Activated CD8-positive, alpha-beta memory T cell treated with anti-CD3 and anti-CD28 coated beads for 1 hour (primary cell): ENCODE measurements at regions not wholly inside any gene's neighbourhood (a gene's known extent, or its start where the extent isn't known, plus 50 kb on each side); places are given as distances from the start of the nearest gene placed in this dataset.
"Not testable (repeated sequence)": the region's sequence is repeated elsewhere in the genome, so short reads cannot be mapped to it uniquely, and the experiment has no call there.

Source experiments
- DNase-seq, 2 donors: peaks; one replicate each; pipeline ENCODE4 v3.0.0-alpha.2; 2020; ENCODE audit warnings: low read depth in 1 of 2; ENCODE audit errors: extremely low read depth in 1 of 2

- no peak for DNase-seq
Measured at GRCh38 chr1:194394676-194395075, 1208.3 kb upstream of the B3GALT2 start.

GRCh38 chr1:194387531-194387930, 1201.1 kb upstream of the B3GALT2 start:
- DNase-seq: no peak

- DNase-seq: no peak
Measured at GRCh38 chr1:194378517-194378916, 1192.1 kb upstream of the B3GALT2 start.

DNA sequence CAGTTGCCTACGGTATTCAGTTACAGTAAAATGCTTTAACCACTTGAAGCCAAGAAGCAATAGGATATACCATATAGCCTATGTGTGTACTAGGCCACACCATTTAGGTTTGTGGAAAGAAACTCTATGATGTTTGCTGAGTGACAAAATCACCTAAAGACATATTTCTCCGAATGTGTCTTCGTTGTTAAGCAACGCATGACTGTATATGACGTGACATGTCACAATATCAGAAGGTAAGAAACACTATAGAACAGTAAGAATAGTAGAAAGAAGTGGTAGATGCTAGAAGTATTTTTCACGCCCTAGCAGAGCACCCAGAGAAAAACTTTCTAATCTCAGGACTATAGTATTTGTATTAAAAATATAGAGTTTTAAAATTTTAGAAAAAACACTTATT, 1188.2 kb upstream of the B3GALT2 start:
- DNase-seq: no peak

GRCh38 chr1:194372266-194372665, 1185.9 kb upstream of the B3GALT2 start:
- no peak for DNase-seq

- DNase-seq: no peak
Measured at GRCh38 chr1:194369622-194370021, 1183.2 kb upstream of the B3GALT2 start.

GRCh38 chr1:194369060-194369459, 1182.6 kb upstream of the B3GALT2 start:
- DNase-seq: no peak

GRCh38 chr1:194367121-194367520, 1180.7 kb upstream of the B3GALT2 start:
- DNase-seq: no peak

DNA sequence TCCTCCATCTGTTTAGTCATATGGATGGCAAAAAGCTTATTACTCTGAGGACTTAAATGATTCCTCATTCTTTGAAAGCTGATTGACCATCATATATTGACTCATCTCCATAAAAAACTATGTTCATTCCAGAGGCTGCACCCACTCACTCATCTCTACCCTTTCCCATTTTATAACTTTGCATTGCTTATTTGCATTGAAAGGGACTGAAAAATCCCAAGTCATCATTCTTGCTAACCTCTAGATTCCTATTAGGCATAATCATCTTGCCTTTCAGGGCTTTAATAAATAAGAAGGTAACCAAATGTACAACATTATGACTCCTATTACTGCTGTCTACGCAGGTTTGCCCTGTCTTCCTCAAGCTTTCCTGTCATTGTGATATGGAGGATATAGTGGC, 1180.3 kb upstream of the B3GALT2 start:
- DNase-seq: no peak

- DNase-seq: no peak
Measured at GRCh38 chr1:194362327-194362726, 1175.9 kb upstream of the B3GALT2 start.

DNA sequence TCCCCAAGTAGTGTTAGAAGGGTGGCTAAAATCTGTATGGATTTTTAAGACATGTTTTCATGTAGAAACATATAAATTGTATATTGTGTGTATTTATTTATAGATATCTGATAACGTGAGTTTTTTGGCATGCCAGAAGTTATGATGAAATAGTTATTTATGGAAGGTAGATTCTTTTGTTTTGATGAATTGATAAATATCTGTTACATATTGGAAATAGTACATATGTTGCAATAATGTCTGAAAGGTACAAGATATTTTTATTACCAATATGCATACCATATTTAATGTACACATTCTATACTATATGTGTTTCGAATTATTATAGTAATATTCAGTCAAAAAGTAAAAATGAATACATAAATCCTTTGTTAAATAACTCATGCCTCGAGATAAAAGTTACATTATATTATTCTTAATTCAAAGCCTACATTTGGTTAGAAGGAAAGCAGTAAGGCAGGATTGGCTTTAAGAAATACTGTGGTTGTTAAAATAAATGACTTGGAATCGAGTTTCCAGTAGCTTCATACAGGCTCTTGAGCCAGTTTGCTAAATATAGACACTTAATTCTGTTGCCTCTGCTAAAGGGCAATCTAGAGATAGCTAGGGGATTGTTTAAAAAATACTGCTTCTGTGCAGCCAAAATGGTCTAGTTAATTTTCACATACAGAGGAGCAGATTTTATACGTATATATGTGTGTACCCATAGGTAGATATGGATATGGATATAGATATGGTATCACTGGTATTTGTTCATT, 1175.1 kb upstream of the B3GALT2 start:
- no peak for DNase-seq

DNA sequence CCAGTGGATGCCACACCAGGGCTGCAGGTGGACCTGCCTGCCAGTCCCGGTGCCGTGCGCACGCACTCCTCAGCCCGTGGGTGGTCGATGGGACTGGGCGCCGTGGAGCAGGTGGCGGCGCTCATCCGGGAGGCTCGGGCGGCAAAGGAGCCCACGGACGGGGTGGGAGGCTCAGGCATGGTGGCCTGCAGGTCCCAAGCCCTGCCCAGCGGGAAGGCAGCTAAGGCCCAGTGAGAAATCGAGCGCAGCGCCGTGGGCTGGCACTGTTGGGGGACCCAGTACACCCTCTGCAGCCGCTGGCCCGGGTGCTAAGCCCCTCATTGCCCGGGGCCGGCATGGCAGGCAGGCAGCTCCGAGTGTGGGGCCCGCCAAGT, 1171.8 kb upstream of the B3GALT2 start:
- no peak for DNase-seq

- not testable (repeated sequence) for DNase-seq
Measured at GRCh38 chr1:194357573-194358207, 1171.3 kb upstream of the B3GALT2 start.

- no peak for DNase-seq
Measured at GRCh38 chr1:194355488-194356106, 1169.2 kb upstream of the B3GALT2 start.

DNA sequence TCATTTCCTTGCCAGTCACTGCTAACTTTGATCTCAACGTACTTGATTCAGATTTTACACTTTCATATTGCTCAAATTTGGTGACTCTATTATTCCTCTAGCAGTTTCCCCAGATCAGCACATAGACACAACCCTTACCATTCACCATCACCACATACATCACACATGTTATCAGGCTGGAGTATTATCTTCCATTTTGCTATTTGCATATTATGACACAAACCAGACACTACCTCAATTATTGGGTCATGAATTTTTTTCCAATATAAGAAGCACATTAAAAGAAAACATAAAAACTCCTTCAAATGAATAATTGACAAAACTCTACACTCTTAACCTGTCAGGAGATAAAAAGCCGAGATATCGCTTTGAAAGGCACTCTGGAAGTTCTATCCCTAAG, 1166.7 kb upstream of the B3GALT2 start:
- no peak for DNase-seq

GRCh38 chr1:194347200-194347599, 1160.8 kb upstream of the B3GALT2 start:
- DNase-seq: no peak

DNA sequence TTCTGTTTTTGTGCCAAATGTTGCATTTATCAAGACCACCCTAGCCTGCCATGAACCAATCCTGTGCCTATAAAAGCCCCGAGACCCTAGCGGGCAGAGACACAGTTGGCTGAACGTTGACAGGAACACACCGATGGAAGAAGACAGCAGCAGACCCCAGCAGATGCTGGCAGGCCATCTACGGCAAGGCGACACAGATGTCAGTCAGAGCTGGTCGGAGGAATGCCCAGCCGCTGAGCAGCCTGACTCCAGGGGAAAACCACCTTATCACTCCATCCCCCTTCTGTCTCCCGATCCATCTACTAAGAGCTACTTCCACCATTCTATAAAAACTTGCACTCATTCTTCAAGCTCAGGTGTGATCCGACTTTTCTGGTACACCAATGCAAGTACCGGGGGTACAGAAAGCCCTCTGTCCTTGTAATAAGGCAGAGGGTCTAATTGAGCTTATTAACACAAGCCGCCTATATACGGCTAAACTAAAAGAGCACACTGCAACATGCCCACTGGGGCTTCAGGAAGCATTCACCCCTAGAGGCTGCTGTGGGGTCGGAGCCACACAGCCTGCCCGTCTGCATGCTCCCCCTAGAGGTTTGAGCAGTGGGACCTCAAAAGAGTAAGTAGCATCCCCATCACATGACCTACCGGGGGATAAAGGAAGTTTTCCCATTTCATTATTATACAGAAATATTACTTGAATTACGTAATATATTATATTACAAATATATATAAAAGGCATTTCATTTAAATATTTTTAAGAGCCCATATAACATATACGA, 1156.3 kb upstream of the B3GALT2 start:
- no peak for DNase-seq

DNA sequence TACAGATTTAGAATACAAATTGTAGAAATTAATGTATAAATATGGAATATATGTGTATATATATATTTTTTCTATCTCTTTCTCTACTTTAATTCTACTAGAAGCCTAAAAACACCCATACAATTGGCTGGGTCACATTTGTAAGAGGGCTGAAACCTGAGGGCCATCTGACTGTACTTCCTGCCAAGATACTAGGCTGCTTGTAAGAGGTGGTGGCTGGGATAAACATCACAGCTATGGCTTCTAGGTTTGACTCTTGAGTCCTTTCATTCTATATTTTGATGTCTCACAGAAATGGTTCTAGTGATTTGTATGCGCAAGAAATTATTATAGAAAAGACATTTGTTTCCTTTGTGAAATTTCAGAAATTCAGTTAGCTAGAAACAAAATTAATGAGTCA, 1155.2 kb upstream of the B3GALT2 start:
- no peak for DNase-seq

DNA sequence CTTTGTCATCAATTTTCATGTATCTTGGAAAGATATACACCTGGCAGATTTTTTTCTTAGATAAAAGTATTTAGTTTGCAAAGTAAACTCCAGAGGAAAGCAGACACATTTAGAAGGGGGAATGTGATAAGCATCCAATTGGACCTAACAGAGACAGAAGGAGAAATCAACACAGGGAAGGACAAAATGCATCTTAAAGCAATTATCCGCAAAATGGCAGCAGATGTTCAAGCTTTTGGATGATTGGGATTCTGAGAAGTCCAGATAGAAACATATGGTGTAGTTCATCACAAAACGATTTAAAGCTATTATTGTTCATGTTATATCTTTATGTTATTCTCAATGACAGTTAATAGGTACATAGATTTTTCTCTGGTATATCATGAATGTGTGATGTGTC, 1153.1 kb upstream of the B3GALT2 start:
- DNase-seq: no peak

DNA sequence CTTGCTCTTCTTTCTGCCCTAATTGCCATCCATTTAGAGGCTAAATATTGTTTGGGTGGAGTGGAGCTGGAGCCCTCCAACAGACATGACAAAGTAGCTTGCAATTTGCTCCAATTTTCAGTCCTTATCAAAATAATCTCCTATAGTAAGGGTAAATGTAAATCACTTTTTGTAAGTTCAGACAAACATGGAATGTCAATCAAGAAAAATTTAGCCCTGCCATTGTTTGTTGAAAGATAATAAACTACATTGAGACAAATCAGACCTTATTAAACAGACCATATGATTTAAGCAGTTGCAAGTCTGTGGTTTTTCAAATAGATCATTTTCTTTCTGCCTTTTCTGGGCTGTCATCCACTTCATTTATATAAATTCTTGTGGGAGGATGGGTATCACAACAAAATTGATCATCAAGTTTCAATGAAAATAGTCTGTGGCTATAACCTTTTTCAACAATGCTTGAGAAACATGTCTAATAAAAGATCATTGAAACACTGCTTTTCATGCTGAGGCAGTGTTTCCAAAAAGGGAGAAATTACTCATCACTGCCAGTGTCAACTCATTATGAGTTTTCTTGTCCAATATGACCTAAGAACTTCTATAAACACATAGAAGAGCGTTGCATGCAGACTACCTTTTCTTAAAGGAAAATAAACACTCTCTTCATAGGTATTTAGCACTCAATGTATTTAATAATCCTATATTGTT, 1152.0 kb upstream of the B3GALT2 start:
- no peak for DNase-seq

DNA sequence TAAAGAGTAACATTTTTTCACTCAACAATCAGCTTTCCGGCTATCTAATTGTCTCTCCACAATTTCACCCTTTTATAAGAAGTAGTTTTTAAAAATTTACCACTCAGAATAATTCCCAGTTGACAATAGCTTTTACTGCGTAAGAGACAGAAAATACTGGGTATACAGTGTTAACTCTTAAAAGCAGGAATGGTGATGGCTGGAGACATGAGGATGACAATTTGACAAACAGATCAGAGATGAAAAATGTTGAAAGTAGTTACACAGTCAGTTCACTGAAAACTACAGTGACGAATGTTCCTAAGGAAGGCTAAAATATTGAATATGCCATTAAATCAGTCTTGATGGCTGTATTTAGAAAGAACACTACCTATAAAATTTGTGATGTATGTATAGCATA, 1146.8 kb upstream of the B3GALT2 start:
- DNase-seq: no peak
